Adipocyte (in vitro differentiated cells): ENCODE measurements at regions not wholly inside any gene's neighbourhood (a gene's known extent, or its start where the extent isn't known, plus 50 kb on each side); places are given as distances from the start of the nearest gene placed in this dataset.
A peak's percentile ranks its signal among the peaks of the same experiment; 100 is the strongest.
"Not testable (repeated sequence)": the region's sequence is repeated elsewhere in the genome, so short reads cannot be mapped to it uniquely, and the experiment has no call there.

Source experiments
- DNase-seq: peaks from one replicate; pipeline ENCODE4 v3.0.0-alpha.2; 2015; ENCODE audit warnings: low read depth
- H3K27me3 ChIP-seq: replicated peaks from 2 replicates; pipeline ENCODE4 v1.7.0; 2013; ENCODE audit warnings: mild to moderate bottlenecking, low read length, moderate library complexity; ENCODE audit not compliant: control insufficient read depth, insufficient read depth
- H3K36me3 ChIP-seq: 2 replicates; pipeline ENCODE4 v1.7.0; 2013; ENCODE audit warnings: low read length, mild to moderate bottlenecking, moderate library complexity; ENCODE audit not compliant: control insufficient read depth, insufficient read depth, severe bottlenecking
- H3K4me1 ChIP-seq: 2 replicates; pipeline ENCODE4 v1.7.0; 2013; ENCODE audit warnings: mild to moderate bottlenecking, low read length, moderate library complexity; ENCODE audit not compliant: control insufficient read depth, insufficient read depth
- H3K4me3 ChIP-seq: 2 replicates; pipeline ENCODE4 v1.7.0; 2013; ENCODE audit warnings: mild to moderate bottlenecking, low read length, moderate library complexity
- H3K9ac ChIP-seq: 2 replicates; pipeline ENCODE4 v1.7.0; 2013; ENCODE audit warnings: mild to moderate bottlenecking, low read length, moderate library complexity
- H3K9me3 ChIP-seq: 2 replicates; pipeline ENCODE4 v1.7.0; 2013; ENCODE audit warnings: mild to moderate bottlenecking, low read length, moderate library complexity; ENCODE audit not compliant: control insufficient read depth

DNA sequence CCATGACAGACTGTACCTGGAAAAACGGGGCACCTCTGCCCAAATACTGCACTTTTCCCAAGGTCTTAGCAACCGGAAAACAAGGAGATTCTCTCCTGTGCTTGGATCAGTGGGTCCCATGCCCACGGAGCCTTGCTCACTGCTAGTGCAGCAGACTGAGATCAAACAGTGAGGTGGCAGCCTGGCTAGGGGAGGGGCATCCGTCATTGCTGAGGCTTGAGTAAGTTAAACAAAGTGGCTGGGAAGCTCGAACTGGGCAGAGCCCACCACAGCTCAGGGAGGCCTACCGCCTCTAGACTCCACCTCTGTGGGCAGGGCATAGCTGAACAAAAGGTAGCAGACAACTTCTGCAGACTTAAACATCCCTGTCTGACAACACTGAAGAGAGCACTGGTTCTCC is 148.8 kb downstream of the PCDH20 start:
- DNase-seq, H3K4me1 ChIP-seq, H3K27me3 ChIP-seq, H3K9me3 ChIP-seq, H3K4me3 ChIP-seq, H3K9ac ChIP-seq, H3K36me3 ChIP-seq: not testable (repeated sequence)

- no peaks in the 10 kb centered on the region for H3K36me3 ChIP-seq
These were observed 153.7 kb downstream of the PCDH20 start for GRCh38 chr13:61261746-61262472.

GRCh38 chr13:61258185-61258584 is 157.5 kb downstream of the PCDH20 start:
- Histone ChIP-seq H3K36me3 (no peaks in the 10 kb centered on the region), H3K9me3 (no peaks in the 10 kb centered on the region), H3K9ac (no peak overlapping the region), H3K4me1 (no peaks in the 10 kb centered on the region), H3K4me3 (no peak overlapping the region), H3K27me3 (no peaks in the 10 kb centered on the region)
- DNase-seq, result no peak

More at GRCh38 chr13:61261746-61262472, 153.7 kb downstream of the PCDH20 start:
- Histone ChIP-seq H3K4me3 (no peak overlapping the region), H3K4me1 (no peaks in the 10 kb centered on the region), H3K27me3 (no peaks in the 10 kb centered on the region), H3K9ac (no peak overlapping the region), H3K9me3 (no peaks in the 10 kb centered on the region)
- no peak for DNase-seq

DNA sequence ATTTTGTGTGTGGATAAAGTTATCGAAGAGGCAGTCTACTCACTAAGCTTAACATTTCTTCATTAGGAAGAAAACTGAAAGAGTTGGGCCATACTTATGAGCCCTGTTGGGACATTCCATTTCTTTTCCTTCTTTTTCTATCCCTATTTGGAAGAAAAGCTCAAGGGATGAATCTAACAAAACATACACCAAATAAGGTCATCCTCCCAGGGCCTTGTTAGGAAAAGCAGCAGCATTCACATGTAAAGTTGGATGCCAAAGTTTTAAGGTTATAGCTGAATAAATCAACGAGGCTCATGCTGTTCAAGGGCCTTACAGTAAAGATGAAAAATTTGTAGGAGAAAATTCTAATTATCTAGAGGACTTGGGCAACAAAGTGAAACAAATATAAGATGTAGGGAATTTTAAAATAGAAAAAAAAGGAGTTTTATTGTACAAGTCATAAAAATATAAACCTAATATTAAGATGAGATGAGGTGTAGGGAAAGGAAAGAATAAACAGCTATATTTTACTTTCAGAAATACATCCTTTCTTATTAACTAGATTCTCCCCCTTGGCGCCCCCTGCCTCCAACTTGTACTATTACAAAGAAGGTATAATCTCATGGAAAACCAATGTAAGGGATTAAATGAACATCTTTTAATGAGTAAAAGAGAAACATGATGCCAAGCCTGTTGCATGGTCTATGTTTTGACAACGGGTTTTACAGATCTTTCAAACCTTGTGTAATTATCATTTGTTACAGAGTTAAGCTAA is 160.4 kb downstream of the PCDH20 start:
- no peaks in the 10 kb centered on the region for H3K27me3 ChIP-seq
- H3K9ac ChIP-seq, result no peak overlapping the region
- H3K36me3 ChIP-seq, result no peaks in the 10 kb centered on the region
- DNase-seq, result peak; percentile 15
- no peaks in the 10 kb centered on the region for H3K9me3 ChIP-seq
- H3K4me3 ChIP-seq, result no peak overlapping the region
- no peaks in the 10 kb centered on the region for H3K4me1 ChIP-seq

- Histone ChIP-seq H3K9ac (no peak overlapping the region), H3K27me3 (no peaks in the 10 kb centered on the region), H3K9me3 (no peaks in the 10 kb centered on the region), H3K4me1 (no peaks in the 10 kb centered on the region), H3K36me3 (no peaks in the 10 kb centered on the region), H3K4me3 (no peak overlapping the region)
- no peak for DNase-seq
These were observed 162.4 kb downstream of the PCDH20 start for GRCh38 chr13:61253105-61253877.

DNA sequence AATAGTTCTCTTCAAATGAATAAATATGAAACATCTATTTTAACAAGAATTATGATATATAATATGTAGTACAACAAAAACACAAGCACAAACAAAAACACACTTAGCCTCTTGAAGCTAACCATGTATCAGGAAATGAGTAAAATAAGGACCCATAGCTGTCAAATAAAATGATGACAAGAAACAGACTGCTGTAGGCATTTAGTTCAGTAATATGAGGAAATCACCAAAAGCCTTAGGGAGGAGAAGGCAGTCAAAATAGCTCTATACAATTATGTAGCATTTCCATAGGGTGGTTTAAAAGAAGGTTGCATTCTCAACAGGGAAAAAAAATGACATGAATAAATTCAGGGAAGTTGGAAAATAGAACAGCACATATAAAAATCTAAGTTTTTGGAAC is 163.4 kb downstream of the PCDH20 start:
- Histone ChIP-seq H3K4me3 (no peak overlapping the region), H3K9ac (no peak overlapping the region), H3K9me3 (no peaks in the 10 kb centered on the region), H3K27me3 (no peaks in the 10 kb centered on the region), H3K36me3 (no peaks in the 10 kb centered on the region), H3K4me1 (no peaks in the 10 kb centered on the region)
- DNase-seq, result no peak

GRCh38 chr13:61247149-61247936 is 168.3 kb downstream of the PCDH20 start:
- H3K27me3 ChIP-seq, result no peaks in the 10 kb centered on the region
- no peak for DNase-seq
- H3K36me3 ChIP-seq, result no peaks in the 10 kb centered on the region
- H3K9me3 ChIP-seq, result no peaks in the 10 kb centered on the region
- no peak overlapping the region for H3K9ac ChIP-seq
- no peak overlapping the region for H3K4me3 ChIP-seq
- no peaks in the 10 kb centered on the region for H3K4me1 ChIP-seq

DNA sequence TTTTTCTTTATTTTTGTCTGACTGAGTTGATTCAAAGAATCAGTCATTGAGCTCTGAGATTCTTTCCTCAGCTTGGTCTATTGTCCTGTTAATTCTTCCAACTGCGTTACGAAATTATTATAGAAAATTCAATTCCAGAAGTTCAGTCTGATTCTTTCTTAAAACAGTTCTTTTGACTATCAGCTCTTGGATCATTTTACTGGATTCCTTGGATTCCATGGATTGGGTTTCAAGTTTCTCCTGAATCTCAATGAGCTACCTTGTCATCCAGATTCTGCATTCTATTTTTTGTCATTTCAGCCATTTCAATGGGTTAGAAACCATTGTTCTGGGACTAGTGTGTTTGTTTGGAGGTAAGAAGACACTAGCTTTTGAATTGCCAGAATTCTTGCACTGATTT is 169.3 kb downstream of the PCDH20 start:
- Histone ChIP-seq H3K36me3 (no peaks in the 10 kb centered on the region), H3K9me3 (no peaks in the 10 kb centered on the region), H3K27me3 (no peaks in the 10 kb centered on the region), H3K9ac (no peak overlapping the region), H3K4me3 (no peak overlapping the region), H3K4me1 (no peaks in the 10 kb centered on the region)
- no peak for DNase-seq

- H3K36me3 ChIP-seq, result no peaks in the 10 kb centered on the region
- no peaks in the 10 kb centered on the region for H3K27me3 ChIP-seq
- no peak overlapping the region for H3K9ac ChIP-seq
- H3K4me1 ChIP-seq, result no peaks in the 10 kb centered on the region
- no peaks in the 10 kb centered on the region for H3K9me3 ChIP-seq
- no peak for DNase-seq
- no peak overlapping the region for H3K4me3 ChIP-seq
These were observed 200.0 kb downstream of the PCDH20 start for GRCh38 chr13:61215601-61216000.

- H3K27me3 ChIP-seq, result no peaks in the 10 kb centered on the region
- no peak for DNase-seq
- H3K4me1 ChIP-seq, result no peaks in the 10 kb centered on the region
- H3K36me3 ChIP-seq, result no peaks in the 10 kb centered on the region
- H3K9me3 ChIP-seq, result no peaks in the 10 kb centered on the region
- no peak overlapping the region for H3K9ac ChIP-seq
- no peak overlapping the region for H3K4me3 ChIP-seq
These were observed 200.5 kb downstream of the PCDH20 start for GRCh38 chr13:61215116-61215515.

GRCh38 chr13:61214551-61214950 is 201.1 kb downstream of the PCDH20 start:
- no peak for DNase-seq
- Histone ChIP-seq H3K9me3 (no peaks in the 10 kb centered on the region), H3K4me3 (no peak overlapping the region), H3K27me3 (no peaks in the 10 kb centered on the region), H3K4me1 (no peaks in the 10 kb centered on the region), H3K36me3 (no peaks in the 10 kb centered on the region), H3K9ac (no peak overlapping the region)
